WTC11 (cell line): ENCODE measurements at regions not wholly inside any gene's neighbourhood (a gene's known extent, or its start where the extent isn't known, plus 50 kb on each side); places are given as distances from the start of the nearest gene placed in this dataset.
A peak's percentile ranks its signal among the peaks of the same experiment; 100 is the strongest.
"Not testable (repeated sequence)": the region's sequence is repeated elsewhere in the genome, so short reads cannot be mapped to it uniquely, and the experiment has no call there.

ENCODE experiments used
- ATAC-seq: fragments of 200-7000 bp; cut with Tn5 transposase; 2 replicates; pipeline ENCODE4 v1.10.0; 2021; ENCODE audit warnings: mild to moderate bottlenecking, moderate library complexity
- CTCF ChIA-PET: fragments of 300-600 bp; sonication (Branson Sonifier 250); formaldehyde crosslinking; loops from one replicate; lab custom pipeline; 2021; ENCODE audit warnings: antibody characterized with exemption; lab: Charles Lee
- POLR2A ChIA-PET: fragments of 350-600 bp; sonication (Branson Sonifier 250); formaldehyde crosslinking; loops from one replicate; lab custom pipeline; 2021; ENCODE audit warnings: antibody characterized with exemption; lab: Charles Lee
- DNase-seq: peaks from one replicate; pipeline ENCODE4 v3.0.0; 2021; ENCODE audit warnings: low spot score
- H3K27ac Mint-ChIP-seq: 2 replicates; pipeline ENCODE4 v1.8.0; 2021; ENCODE audit warnings: mixed read lengths
- H3K27me3 Mint-ChIP-seq: 2 replicates; pipeline ENCODE4 v1.8.0; 2021; ENCODE audit warnings: low read depth, mild to moderate bottlenecking, moderate library complexity, mixed read lengths
- H3K36me3 Mint-ChIP-seq: 2 replicates; pipeline ENCODE4 v1.8.0; 2021; ENCODE audit warnings: mixed read lengths
- H3K4me1 Mint-ChIP-seq: 2 replicates; pipeline ENCODE4 v1.8.0; 2022; ENCODE audit warnings: mixed read lengths
- H3K4me3 Mint-ChIP-seq: 2 replicates; pipeline ENCODE4 v1.8.0; 2021; ENCODE audit warnings: mild to moderate bottlenecking, moderate library complexity, mixed read lengths
- H3K9me3 Mint-ChIP-seq: 2 replicates; pipeline ENCODE4 v1.8.0; 2021; ENCODE audit warnings: mixed read lengths
- ARID4B ChIP-seq: sonication (generic); formaldehyde crosslinking; IDR thresholded peaks from 2 replicates; pipeline ENCODE4 v1.8.0; 2023; ENCODE audit warnings: missing genetic modification reagents, mild to moderate bottlenecking, borderline replicate concordance
- E2F1 ChIP-seq: sonication (generic); formaldehyde crosslinking; IDR thresholded peaks from 2 replicates; pipeline ENCODE4 v1.8.0; 2022; ENCODE audit warnings: mild to moderate bottlenecking, missing genetic modification reagents
- ELF4 ChIP-seq: sonication (generic); formaldehyde crosslinking; IDR thresholded peaks from 2 replicates; pipeline ENCODE4 v1.8.1; 2022; ENCODE audit warnings: low read depth, mild to moderate bottlenecking, moderate library complexity, missing genetic modification reagents
- ERG ChIP-seq: fragments of 250-450 bp; sonication (Bioruptor Pico); IDR thresholded peaks from 2 replicates; pipeline ENCODE4 v1.8.0; 2021; ENCODE audit warnings: mild to moderate bottlenecking
- FOXJ3 ChIP-seq: sonication (generic); formaldehyde crosslinking; IDR thresholded peaks from 2 replicates; pipeline ENCODE4 v1.9.0; 2021; ENCODE audit warnings: missing genetic modification reagents, mild to moderate bottlenecking, borderline replicate concordance
- GRHL2 ChIP-seq: fragments of 250-450 bp; sonication (Bioruptor Pico); IDR thresholded peaks from 2 replicates; pipeline ENCODE4 v1.8.0; 2022; ENCODE audit warnings: mild to moderate bottlenecking, moderate library complexity; ENCODE audit not compliant: insufficient replicate concordance, severe bottlenecking
- HMGXB4 ChIP-seq: sonication (generic); formaldehyde crosslinking; IDR thresholded peaks from 2 replicates; pipeline ENCODE4 v1.8.1; 2023; ENCODE audit warnings: mild to moderate bottlenecking, moderate library complexity, missing genetic modification reagents
- MXD4 ChIP-seq: fragments of 250-450 bp; sonication (Bioruptor Pico); IDR thresholded peaks from 2 replicates; pipeline ENCODE4 v1.8.0; 2021; ENCODE audit warnings: mild to moderate bottlenecking, moderate library complexity, borderline replicate concordance
- PRRX2 ChIP-seq: fragments of 250-450 bp; sonication (Bioruptor Pico); IDR thresholded peaks from 2 replicates; pipeline ENCODE4 v1.8.0; 2021; ENCODE audit warnings: mild to moderate bottlenecking
- TEAD1 ChIP-seq: sonication (generic); formaldehyde crosslinking; IDR thresholded peaks from 2 replicates; pipeline ENCODE4 v1.8.0; 2022; ENCODE audit warnings: mild to moderate bottlenecking, missing genetic modification reagents
- TP53 ChIP-seq: sonication (generic); formaldehyde crosslinking; IDR thresholded peaks from 2 replicates; pipeline ENCODE4 v1.8.1; 2023; ENCODE audit warnings: mild to moderate bottlenecking, missing genetic modification reagents
- USF1 ChIP-seq: sonication (generic); formaldehyde crosslinking; IDR thresholded peaks from 2 replicates; pipeline ENCODE4 v1.8.0; 2022; ENCODE audit warnings: mild to moderate bottlenecking, missing genetic modification reagents
- ZMAT4 ChIP-seq: fragments of 250-450 bp; sonication (Bioruptor Pico); IDR thresholded peaks from 2 replicates; pipeline ENCODE4 v1.9.0; 2021; ENCODE audit warnings: mild to moderate bottlenecking
- ZNF281 ChIP-seq: sonication (generic); formaldehyde crosslinking; IDR thresholded peaks from 2 replicates; pipeline ENCODE4 v1.8.0; 2023; ENCODE audit warnings: mild to moderate bottlenecking, missing genetic modification reagents

GRCh38 chr6:19247181-19247580 is 590.0 kb upstream of the ID4 start:
- peak; percentile 42; the same call in 1 of the 2 replicates for TF ChIP-seq TEAD1 (CRISPR knock-in tag)
- 0 out of 2 replicates have a peak, but pooled peaks have one; percentile 43 for TF ChIP-seq ARID4B (CRISPR knock-in tag)
- Mint-ChIP-seq H3K36me3 (peaks cover 17% of the 10 kb centered on the region), H3K4me3 (peak overlapping the region; percentile 74), H3K27me3 (peaks cover 94% of the 10 kb centered on the region), H3K9me3 (peaks cover 16% of the 10 kb centered on the region)
- ChIA-PET POLR2A (interaction anchor here (0.6 kb wide), 1 partner anchor 444 kb away, joined by 4 read pairs; no protein-coding TSS in a partner anchor), CTCF (interaction anchor here (0.6 to 1.6 kb wide), 4 partner anchors 15 to 223 kb away, joined by 3 to 5 read pairs (median 4); no protein-coding TSS in a partner anchor)
- not testable (repeated sequence) for H3K27ac Mint-ChIP-seq, H3K4me1 Mint-ChIP-seq
- DNase-seq (peak; percentile 44), ATAC-seq (peak; percentile 58)

- POLR2A ChIA-PET, H3K9me3 Mint-ChIP-seq, H3K4me1 Mint-ChIP-seq, ATAC-seq, H3K36me3 Mint-ChIP-seq, H3K4me3 Mint-ChIP-seq, CTCF ChIA-PET, DNase-seq, H3K27ac Mint-ChIP-seq: not testable (repeated sequence)
- H3K27me3 Mint-ChIP-seq: peaks cover 42% of the 10 kb centered on the region
Observed at GRCh38 chr6:19256123-19256522, 581.0 kb upstream of the ID4 start.

GRCh38 chr6:19261642-19262041 is 575.5 kb upstream of the ID4 start:
- Mint-ChIP-seq H3K27ac (no peak overlapping the region), H3K4me1 (no peaks in the 10 kb centered on the region), H3K36me3 (no peaks in the 10 kb centered on the region), H3K27me3 (no peaks in the 10 kb centered on the region; the same call in 1 of the 2 replicates), H3K9me3 (no peaks in the 10 kb centered on the region), H3K4me3 (no peak overlapping the region)
- ATAC-seq (no peak), DNase-seq (no peak)
- ChIA-PET POLR2A (no interaction called here), CTCF (no interaction called here)
- TF ChIP-seq USF1 (CRISPR knock-in tag) (no peak), ZMAT4 (CRISPR knock-in tag) (no peak), MXD4 (CRISPR knock-in tag) (no peak), TP53 (CRISPR knock-in tag) (no peak), E2F1 (CRISPR knock-in tag) (no peak), HMGXB4 (CRISPR knock-in tag) (no peak)

GRCh38 chr6:19268117-19268516 is 569.1 kb upstream of the ID4 start:
- Mint-ChIP-seq H3K27me3 (peaks cover 16% of the 10 kb centered on the region), H3K4me1 (no peaks in the 10 kb centered on the region), H3K27ac (no peak overlapping the region), H3K9me3 (peaks cover 22% of the 10 kb centered on the region), H3K36me3 (no peaks in the 10 kb centered on the region; the same call in 1 of the 2 replicates), H3K4me3 (no peak overlapping the region)
- TF ChIP-seq PRRX2 (CRISPR knock-in tag) (no peak), GRHL2 (CRISPR knock-in tag) (no peak), ERG (no peak), ELF4 (no peak), ZNF281 (CRISPR knock-in tag) (no peak), FOXJ3 (CRISPR knock-in tag) (no peak)
- no peak for DNase-seq
- no peak for ATAC-seq
- ChIA-PET POLR2A (no interaction called here), CTCF (no interaction called here)
